Ishikawa (cell line): ENCODE measurements at regions not wholly inside any gene's neighbourhood (a gene's known extent, or its start where the extent isn't known, plus 50 kb on each side); places are given as distances from the start of the nearest gene placed in this dataset.

Experiments used
- CEBPB ChIP-seq: IDR thresholded peaks from 2 replicates; pipeline ENCODE4 v1.6.1; 2012
- CREB1 ChIP-seq: IDR thresholded peaks from 2 replicates; pipeline ENCODE4 v1.6.1; 2012; ENCODE audit warnings: low read depth
- EGR1 ChIP-seq: IDR thresholded peaks from 2 replicates; pipeline ENCODE4 v1.6.1; 2012
- EP300 ChIP-seq: IDR thresholded peaks from 2 replicates; pipeline ENCODE4 v1.6.1; 2012; ENCODE audit warnings: borderline replicate concordance
- FOXM1 ChIP-seq: IDR thresholded peaks from 2 replicates; pipeline ENCODE4 v1.6.1; 2012; ENCODE audit warnings: low read depth, borderline replicate concordance
- NFIC ChIP-seq: IDR thresholded peaks from 2 replicates; pipeline ENCODE4 v1.6.1; 2012
- RAD21 ChIP-seq: IDR thresholded peaks from 2 replicates; pipeline ENCODE4 v1.6.1; 2012; ENCODE audit warnings: low read depth
- TAF1 ChIP-seq: IDR thresholded peaks from 2 replicates; pipeline ENCODE4 v1.6.1; 2012; ENCODE audit warnings: low read depth, mild to moderate bottlenecking
- TCF12 ChIP-seq: IDR thresholded peaks from 2 replicates; pipeline ENCODE4 v1.6.1; 2012; ENCODE audit warnings: low read depth
- TEAD4 ChIP-seq: IDR thresholded peaks from 2 replicates; pipeline ENCODE4 v1.6.1; 2012
- YY1 ChIP-seq: IDR thresholded peaks from 2 replicates; pipeline ENCODE4 v1.6.1; 2012; ENCODE audit warnings: low read depth
- ZBTB7A ChIP-seq: IDR thresholded peaks from 2 replicates; pipeline ENCODE4 v1.6.1; 2012; ENCODE audit warnings: low read depth
- TF ChIP-seq, protein P1 (sequence below): IDR thresholded peaks from 2 replicates; pipeline ENCODE4 v1.6.1; 2012
- TF ChIP-seq, protein P2 (sequence below): IDR thresholded peaks from 2 replicates; pipeline ENCODE4 v1.6.1; 2012
- TF ChIP-seq, protein P3 (sequence below): IDR thresholded peaks from 2 replicates; pipeline ENCODE4 v1.6.1; 2012; ENCODE audit warnings: low read depth, mild to moderate bottlenecking

DNA sequence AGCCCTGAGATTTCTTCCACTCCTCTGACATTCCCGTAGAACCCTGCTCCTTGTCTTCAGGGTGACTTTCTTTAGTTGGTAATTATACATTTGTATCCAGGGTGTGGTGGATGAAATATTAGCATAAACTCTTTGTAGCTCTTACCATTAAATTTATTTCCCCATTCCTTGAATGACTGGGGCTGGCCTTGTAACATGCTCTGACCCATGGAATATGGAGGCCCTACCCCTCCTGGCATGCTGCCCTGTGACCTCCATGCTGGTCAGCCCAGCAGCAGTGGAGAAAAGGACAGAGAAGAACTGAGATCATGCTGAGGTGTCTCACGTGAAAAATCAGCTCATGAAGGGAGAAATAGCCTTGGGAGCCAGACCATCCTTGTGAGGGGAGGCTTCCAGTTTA is 96.1 kb upstream of the PROK2 start:
- no peak for TF ChIP-seq CEBPB
- TF ChIP-seq, protein P1, sequence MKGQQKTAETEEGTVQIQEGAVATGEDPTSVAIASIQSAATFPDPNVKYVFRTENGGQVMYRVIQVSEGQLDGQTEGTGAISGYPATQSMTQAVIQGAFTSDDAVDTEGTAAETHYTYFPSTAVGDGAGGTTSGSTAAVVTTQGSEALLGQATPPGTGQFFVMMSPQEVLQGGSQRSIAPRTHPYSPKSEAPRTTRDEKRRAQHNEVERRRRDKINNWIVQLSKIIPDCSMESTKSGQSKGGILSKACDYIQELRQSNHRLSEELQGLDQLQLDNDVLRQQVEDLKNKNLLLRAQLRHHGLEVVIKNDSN, result no peak

DNA sequence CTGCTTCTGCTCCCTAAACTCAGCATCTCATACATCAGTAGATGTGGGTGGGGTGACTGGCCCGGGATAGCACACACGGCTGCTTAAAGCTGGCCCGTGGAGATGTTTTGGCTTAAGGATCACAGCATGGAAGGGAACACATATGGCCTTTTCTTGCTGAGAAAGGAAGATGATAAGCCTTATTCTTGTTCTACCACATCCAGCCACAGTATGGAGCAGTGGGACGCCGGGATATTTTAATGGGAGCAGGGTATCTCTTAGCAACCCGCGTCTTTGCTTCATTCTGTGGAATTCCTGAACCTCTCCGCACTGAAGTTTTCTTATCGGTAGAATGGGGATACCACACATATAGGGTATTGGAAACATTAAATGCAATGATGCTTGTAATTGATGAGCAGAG is 94.1 kb upstream of the PROK2 start:
- TF ChIP-seq TEAD4, result no peak
- no peak for TF ChIP-seq CEBPB
- TF ChIP-seq NFIC, result no peak
- no peak for TF ChIP-seq RAD21
- TF ChIP-seq EP300, result no peak
- no peak for TF ChIP-seq CREB1
- no peak for TF ChIP-seq ZBTB7A
- TF ChIP-seq, protein P2, sequence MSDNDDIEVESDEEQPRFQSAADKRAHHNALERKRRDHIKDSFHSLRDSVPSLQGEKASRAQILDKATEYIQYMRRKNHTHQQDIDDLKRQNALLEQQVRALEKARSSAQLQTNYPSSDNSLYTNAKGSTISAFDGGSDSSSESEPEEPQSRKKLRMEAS, result no peak
- TF ChIP-seq TCF12, result no peak
- TF ChIP-seq YY1, result no peak

DNA sequence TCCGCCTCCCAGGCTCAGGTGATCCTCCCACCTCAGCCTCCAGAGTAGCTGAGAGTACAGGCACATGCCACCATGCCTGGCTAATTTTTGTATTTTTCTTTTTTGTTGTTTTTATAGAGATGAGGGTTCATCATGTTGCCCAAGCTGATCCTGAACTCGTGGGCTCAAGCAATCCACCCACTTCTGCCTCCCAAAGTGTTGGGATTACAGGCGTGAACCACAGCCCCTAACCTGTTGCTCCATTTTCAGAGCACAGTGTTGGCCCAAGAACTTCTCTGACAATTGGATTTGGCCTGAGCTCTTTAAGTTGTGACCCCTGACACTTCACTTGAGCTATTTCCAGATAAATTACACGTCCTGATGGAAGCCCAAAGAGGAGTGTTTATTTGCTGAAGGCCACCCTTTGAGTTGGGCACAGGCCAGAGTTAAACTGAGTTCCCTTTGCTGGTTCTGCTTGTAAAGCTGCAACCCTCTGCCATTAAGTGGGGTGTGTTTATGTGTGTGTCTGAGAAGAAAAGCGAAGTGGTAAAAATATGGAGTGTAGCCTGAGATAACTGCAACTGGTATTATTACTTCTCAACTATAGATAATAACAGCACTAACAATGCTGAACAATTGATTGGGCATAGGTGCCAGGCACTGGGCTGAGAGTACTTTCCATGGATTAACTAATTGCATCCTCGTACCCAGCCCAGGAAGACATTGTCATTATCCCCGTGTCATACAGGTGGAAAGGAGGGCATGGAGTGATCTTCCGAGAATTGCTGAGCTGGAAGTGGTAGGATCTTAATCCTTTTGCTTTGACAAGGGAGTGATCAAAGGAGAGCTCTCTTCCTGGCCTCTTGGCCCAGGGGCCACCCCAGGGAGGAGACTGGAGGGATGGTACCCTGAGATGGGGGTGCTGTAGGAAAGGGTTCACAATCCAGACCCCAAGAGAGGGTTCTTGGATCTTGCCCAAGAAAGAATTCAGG is 91.5 kb upstream of the PROK2 start:
- TF ChIP-seq, protein P1, result no peak
- TF ChIP-seq YY1, result no peak
- no peak for TF ChIP-seq CEBPB
- TF ChIP-seq TEAD4, result no peak
- TF ChIP-seq CREB1, result no peak
- no peak for TF ChIP-seq RAD21
- TF ChIP-seq ZBTB7A, result no peak
- TF ChIP-seq TAF1, result no peak
- TF ChIP-seq EP300, result no peak
- TF ChIP-seq, protein P2, result no peak
- no peak for TF ChIP-seq NFIC
- TF ChIP-seq EGR1, result no peak
- TF ChIP-seq FOXM1, result no peak

DNA sequence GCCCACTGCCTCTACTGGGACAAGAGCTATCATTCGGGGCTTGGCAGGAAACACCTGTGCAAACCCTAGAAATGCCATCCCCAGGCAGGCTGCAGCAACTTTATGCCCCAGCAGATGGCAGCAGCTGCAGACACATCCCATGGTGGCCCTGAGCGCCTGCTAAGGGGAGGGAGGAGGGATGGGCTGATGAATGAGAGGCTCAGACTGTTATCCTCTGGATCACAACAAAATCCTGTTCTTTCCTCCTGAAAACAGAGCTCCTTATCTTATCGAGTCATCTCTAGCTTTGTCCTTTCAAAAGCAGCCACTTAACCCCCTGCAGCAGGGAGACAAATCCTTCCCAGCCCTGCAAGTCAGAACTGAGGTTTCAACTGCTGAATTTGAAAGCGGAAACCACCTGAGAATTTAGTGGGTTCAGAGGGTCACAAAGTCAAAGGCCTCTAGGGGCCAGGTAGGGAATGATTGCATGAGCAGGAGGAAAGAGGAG is 90.6 kb upstream of the PROK2 start:
- TF ChIP-seq TAF1 (no peak), RAD21 (peak; percentile 92)

DNA sequence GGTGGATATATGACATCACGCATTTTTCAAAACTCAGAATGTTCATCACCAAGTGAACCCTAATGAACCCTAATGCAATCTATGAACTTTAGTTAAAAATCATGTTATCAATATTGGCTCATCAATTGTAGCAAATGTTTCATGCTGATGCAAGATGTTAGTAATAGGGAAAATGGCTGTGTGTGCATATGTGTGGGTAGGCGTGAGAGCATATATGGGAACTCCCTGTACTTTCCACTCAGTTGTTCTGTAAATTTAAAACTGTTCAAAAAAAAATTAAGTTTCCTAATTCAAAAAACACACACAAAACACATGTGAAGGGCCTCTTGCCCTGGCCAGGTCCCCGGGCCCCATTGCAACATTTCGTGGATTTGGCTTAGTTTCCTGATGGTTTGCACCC is 89.7 kb upstream of the PROK2 start:
- TF ChIP-seq, protein P3, sequence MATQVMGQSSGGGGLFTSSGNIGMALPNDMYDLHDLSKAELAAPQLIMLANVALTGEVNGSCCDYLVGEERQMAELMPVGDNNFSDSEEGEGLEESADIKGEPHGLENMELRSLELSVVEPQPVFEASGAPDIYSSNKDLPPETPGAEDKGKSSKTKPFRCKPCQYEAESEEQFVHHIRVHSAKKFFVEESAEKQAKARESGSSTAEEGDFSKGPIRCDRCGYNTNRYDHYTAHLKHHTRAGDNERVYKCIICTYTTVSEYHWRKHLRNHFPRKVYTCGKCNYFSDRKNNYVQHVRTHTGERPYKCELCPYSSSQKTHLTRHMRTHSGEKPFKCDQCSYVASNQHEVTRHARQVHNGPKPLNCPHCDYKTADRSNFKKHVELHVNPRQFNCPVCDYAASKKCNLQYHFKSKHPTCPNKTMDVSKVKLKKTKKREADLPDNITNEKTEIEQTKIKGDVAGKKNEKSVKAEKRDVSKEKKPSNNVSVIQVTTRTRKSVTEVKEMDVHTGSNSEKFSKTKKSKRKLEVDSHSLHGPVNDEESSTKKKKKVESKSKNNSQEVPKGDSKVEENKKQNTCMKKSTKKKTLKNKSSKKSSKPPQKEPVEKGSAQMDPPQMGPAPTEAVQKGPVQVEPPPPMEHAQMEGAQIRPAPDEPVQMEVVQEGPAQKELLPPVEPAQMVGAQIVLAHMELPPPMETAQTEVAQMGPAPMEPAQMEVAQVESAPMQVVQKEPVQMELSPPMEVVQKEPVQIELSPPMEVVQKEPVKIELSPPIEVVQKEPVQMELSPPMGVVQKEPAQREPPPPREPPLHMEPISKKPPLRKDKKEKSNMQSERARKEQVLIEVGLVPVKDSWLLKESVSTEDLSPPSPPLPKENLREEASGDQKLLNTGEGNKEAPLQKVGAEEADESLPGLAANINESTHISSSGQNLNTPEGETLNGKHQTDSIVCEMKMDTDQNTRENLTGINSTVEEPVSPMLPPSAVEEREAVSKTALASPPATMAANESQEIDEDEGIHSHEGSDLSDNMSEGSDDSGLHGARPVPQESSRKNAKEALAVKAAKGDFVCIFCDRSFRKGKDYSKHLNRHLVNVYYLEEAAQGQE, result no peak
- TF ChIP-seq CEBPB (no peak), RAD21 (no peak), YY1 (no peak), TEAD4 (no peak), TAF1 (no peak), CREB1 (no peak), NFIC (no peak), TCF12 (no peak), FOXM1 (no peak)
- TF ChIP-seq, protein P1, result no peak
- TF ChIP-seq, protein P2, result no peak

DNA sequence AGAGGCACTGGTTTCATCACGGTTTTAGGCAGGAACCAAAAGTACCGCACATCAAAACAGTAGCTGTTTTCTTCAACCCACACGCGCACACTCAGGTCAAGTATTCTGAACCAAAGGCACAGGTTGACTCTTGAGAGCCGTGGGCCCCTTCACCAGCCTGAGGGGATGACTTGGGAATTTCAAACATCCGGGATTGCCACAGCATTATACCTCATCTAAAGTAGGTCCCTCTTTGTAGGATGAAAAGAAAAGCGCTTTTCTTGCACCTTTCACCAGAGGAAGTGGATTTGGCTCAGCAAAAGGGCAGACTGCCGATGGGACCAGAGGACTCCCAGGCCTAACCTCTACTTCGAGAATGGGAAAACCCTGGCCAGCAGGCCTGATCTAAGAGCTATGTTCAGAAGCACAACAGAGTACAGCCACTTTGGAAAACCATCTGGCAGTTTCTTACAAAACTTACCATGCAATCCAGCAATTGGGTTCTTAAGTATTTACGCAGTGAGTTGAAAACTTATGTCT is 88.2 kb upstream of the PROK2 start:
- no peak for TF ChIP-seq ZBTB7A

DNA sequence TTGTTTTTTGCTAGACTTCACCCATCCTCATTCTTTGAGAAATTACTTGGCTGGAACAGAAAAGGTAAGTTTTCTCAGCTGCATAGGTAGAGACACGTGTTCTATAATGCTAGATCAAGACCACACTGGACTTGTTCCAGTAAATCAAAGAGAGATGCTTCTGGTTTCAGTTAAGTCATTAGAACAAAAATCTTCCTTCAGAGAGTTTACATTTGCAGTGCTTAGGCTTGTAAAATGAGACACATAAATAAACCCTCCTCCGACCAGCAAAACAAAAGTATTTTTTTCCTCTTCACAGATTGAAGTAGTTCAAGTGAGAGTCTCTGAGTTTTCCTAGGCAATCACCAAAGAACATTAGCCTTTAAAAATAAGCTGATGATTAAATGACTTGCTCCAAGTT is 87.3 kb upstream of the PROK2 start:
- TF ChIP-seq CREB1 (no peak), TCF12 (no peak), TEAD4 (no peak), EGR1 (no peak), TAF1 (no peak), RAD21 (no peak), ZBTB7A (no peak)
- TF ChIP-seq, protein P1, result no peak
- TF ChIP-seq, protein P3, result no peak
